ENCODE measurements at regions not wholly inside any gene's neighbourhood (a gene's known extent, or its start where the extent isn't known, plus 50 kb on each side); places are given as distances from the start of the nearest gene placed in this dataset.

GRCh38 chr16:51763072-51763661 is 612.1 kb upstream of the SALL1 start:
- Histone ChIP-seq H3K27ac (ENCODE audit: low read depth, low read length) (no peak overlapping the region), H3K9me3 (ENCODE audit: control insufficient read depth in 1 of 2, low read length in 2 of 2) (no peaks in the 10 kb centered on the region), H3K36me3 (ENCODE audit: insufficient read depth, low read length) (no peaks in the 10 kb centered on the region), H3K4me3 (ENCODE audit: low read length in 2 of 2) (no peak overlapping the region), H3K4me1 (ENCODE audit: insufficient read depth, low read length) (no peaks in the 10 kb centered on the region), H3K27me3 (ENCODE audit: insufficient read depth, low read length) (no peaks in the 10 kb centered on the region)
- H3K4me1 Mint-ChIP-seq: peaks cover 0 to 2% (median 0%) of the 10 kb centered on the region in 4 donors
- no peak overlapping the region for H3K27ac Mint-ChIP-seq
- intact Hi-C loops (cut with micrococcal nuclease): no loop called here
- ChIA-PET POLR2A (ENCODE audit: partially characterized antibody) (no interaction called here), CTCF (ENCODE audit: partially characterized antibody) (no interaction called here)
- peaks cover 0 to 13% (median 2%) of the 10 kb centered on the region in 8 donors for H3K9me3 Mint-ChIP-seq
- DNase-seq: no peak
- H3K27me3 Mint-ChIP-seq: no peaks in the 10 kb centered on the region
- no peak overlapping the region for H3K4me3 Mint-ChIP-seq
- no peaks in the 10 kb centered on the region for H3K36me3 Mint-ChIP-seq

GRCh38 chr16:51762081-51762996 is 611.3 kb upstream of the SALL1 start:
- Mint-ChIP-seq H3K36me3 (no peaks in the 10 kb centered on the region), H3K27me3 (no peaks in the 10 kb centered on the region), H3K4me1 (peaks cover 0 to 2% (median 0%) of the 10 kb centered on the region in 4 donors), H3K4me3 (no peak overlapping the region), H3K27ac (no peak overlapping the region), H3K9me3 (peaks cover 0 to 13% (median 2%) of the 10 kb centered on the region in 8 donors)
- Histone ChIP-seq H3K36me3 (ENCODE audit: insufficient read depth, low read length) (no peaks in the 10 kb centered on the region), H3K27me3 (ENCODE audit: insufficient read depth, low read length) (no peaks in the 10 kb centered on the region), H3K4me1 (ENCODE audit: insufficient read depth, low read length) (no peaks in the 10 kb centered on the region), H3K4me3 (ENCODE audit: low read length in 2 of 2) (no peak overlapping the region), H3K27ac (ENCODE audit: low read depth, low read length) (no peak overlapping the region), H3K9me3 (ENCODE audit: control insufficient read depth in 1 of 2, low read length in 2 of 2) (no peaks in the 10 kb centered on the region)
- CTCF ChIA-PET (ENCODE audit: partially characterized antibody): no interaction called here
- DNase-seq: no peak
- POLR2A ChIA-PET (ENCODE audit: partially characterized antibody): no interaction called here
- intact Hi-C loops (cut with micrococcal nuclease): no loop called here

- H3K36me3 ChIP-seq (ENCODE audit: insufficient read depth, low read length): no peaks in the 10 kb centered on the region
- intact Hi-C loops (cut with micrococcal nuclease): no loop called here
- no peaks in the 10 kb centered on the region for H3K36me3 Mint-ChIP-seq
- H3K4me1 ChIP-seq (ENCODE audit: insufficient read depth, low read length): no peaks in the 10 kb centered on the region
- ChIA-PET POLR2A (ENCODE audit: partially characterized antibody) (no interaction called here), CTCF (ENCODE audit: partially characterized antibody) (no interaction called here)
- no peaks in the 10 kb centered on the region for H3K27me3 ChIP-seq (ENCODE audit: insufficient read depth, low read length)
- no peak overlapping the region for H3K27ac Mint-ChIP-seq
- H3K4me1 Mint-ChIP-seq: peaks cover 0 to 2% (median 0%) of the 10 kb centered on the region in 4 donors
- no peaks in the 10 kb centered on the region for H3K27me3 Mint-ChIP-seq
- no peak overlapping the region for H3K4me3 Mint-ChIP-seq
- H3K4me3 ChIP-seq (ENCODE audit: low read length in 2 of 2): no peak overlapping the region
- no peak for DNase-seq
- H3K27ac ChIP-seq (ENCODE audit: low read depth, low read length): no peak overlapping the region
- H3K9me3 Mint-ChIP-seq: peaks cover 0 to 6% (median under 1%) of the 10 kb centered on the region in 8 donors
- no peaks in the 10 kb centered on the region for H3K9me3 ChIP-seq (ENCODE audit: control insufficient read depth in 1 of 2, low read length in 2 of 2)
Observed at GRCh38 chr16:51761001-51761400, 609.9 kb upstream of the SALL1 start.

GRCh38 chr16:51759999-51760398 is 608.9 kb upstream of the SALL1 start:
- Mint-ChIP-seq H3K27ac (no peak overlapping the region), H3K4me1 (peaks cover 0 to 2% (median 0%) of the 10 kb centered on the region in 4 donors), H3K4me3 (no peak overlapping the region), H3K36me3 (no peaks in the 10 kb centered on the region), H3K9me3 (peaks cover 0 to 3% (median 0%) of the 10 kb centered on the region in 8 donors), H3K27me3 (no peaks in the 10 kb centered on the region)
- Histone ChIP-seq H3K27me3 (ENCODE audit: insufficient read depth, low read length) (no peaks in the 10 kb centered on the region), H3K4me3 (ENCODE audit: low read length in 2 of 2) (no peak overlapping the region), H3K9me3 (ENCODE audit: control insufficient read depth in 1 of 2, low read length in 2 of 2) (no peaks in the 10 kb centered on the region), H3K27ac (ENCODE audit: low read depth, low read length) (no peak overlapping the region), H3K4me1 (ENCODE audit: insufficient read depth, low read length) (no peaks in the 10 kb centered on the region), H3K36me3 (ENCODE audit: insufficient read depth, low read length) (no peaks in the 10 kb centered on the region)
- CTCF ChIA-PET (ENCODE audit: partially characterized antibody): no interaction called here
- DNase-seq: no peak
- POLR2A ChIA-PET (ENCODE audit: partially characterized antibody): no interaction called here
- intact Hi-C loops (cut with micrococcal nuclease): no loop called here

- H3K27me3 ChIP-seq (ENCODE audit: insufficient read depth, low read length): no peaks in the 10 kb centered on the region
- no peak overlapping the region for H3K4me3 Mint-ChIP-seq
- no peak overlapping the region for H3K27ac ChIP-seq (ENCODE audit: low read depth, low read length)
- H3K9me3 Mint-ChIP-seq: peaks cover 0 to 3% (median under 1%) of the 10 kb centered on the region in 8 donors
- intact Hi-C loops (cut with micrococcal nuclease): no loop called here
- CTCF ChIA-PET (ENCODE audit: partially characterized antibody): no interaction called here
- no peak overlapping the region for H3K4me3 ChIP-seq (ENCODE audit: low read length in 2 of 2)
- H3K4me1 ChIP-seq (ENCODE audit: insufficient read depth, low read length): no peaks in the 10 kb centered on the region
- H3K9me3 ChIP-seq (ENCODE audit: control insufficient read depth in 1 of 2, low read length in 2 of 2): no peaks in the 10 kb centered on the region
- POLR2A ChIA-PET (ENCODE audit: partially characterized antibody): no interaction called here
- H3K27me3 Mint-ChIP-seq: no peaks in the 10 kb centered on the region
- no peak overlapping the region for H3K27ac Mint-ChIP-seq
- no peaks in the 10 kb centered on the region for H3K36me3 Mint-ChIP-seq
- no peak for DNase-seq
- H3K4me1 Mint-ChIP-seq: peaks cover 0 to 2% (median 0%) of the 10 kb centered on the region in 4 donors
- no peaks in the 10 kb centered on the region for H3K36me3 ChIP-seq (ENCODE audit: insufficient read depth, low read length)
Observed at GRCh38 chr16:51759329-51759728, 608.3 kb upstream of the SALL1 start.

GRCh38 chr16:51757921-51758479 is 606.9 kb upstream of the SALL1 start:
- Mint-ChIP-seq H3K4me3 (no peak overlapping the region), H3K27ac (no peak overlapping the region), H3K27me3 (no peaks in the 10 kb centered on the region), H3K9me3 (peaks cover 0 to 8% (median under 1%) of the 10 kb centered on the region in 8 donors), H3K4me1 (peaks cover 0 to under 1% (median 0%) of the 10 kb centered on the region in 4 donors), H3K36me3 (no peaks in the 10 kb centered on the region)
- ChIA-PET POLR2A (ENCODE audit: partially characterized antibody) (no interaction called here), CTCF (ENCODE audit: partially characterized antibody) (no interaction called here)
- no peak for DNase-seq
- no peaks in the 10 kb centered on the region for H3K27me3 ChIP-seq (ENCODE audit: insufficient read depth, low read length)
- no peak overlapping the region for H3K4me3 ChIP-seq (ENCODE audit: low read length in 2 of 2)
- H3K27ac ChIP-seq (ENCODE audit: low read depth, low read length): no peak overlapping the region
- no peaks in the 10 kb centered on the region for H3K9me3 ChIP-seq (ENCODE audit: control insufficient read depth in 1 of 2, low read length in 2 of 2)
- H3K36me3 ChIP-seq (ENCODE audit: insufficient read depth, low read length): no peaks in the 10 kb centered on the region
- intact Hi-C loops (cut with micrococcal nuclease): no loop called here
- no peaks in the 10 kb centered on the region for H3K4me1 ChIP-seq (ENCODE audit: insufficient read depth, low read length)

GRCh38 chr16:51757505-51757904 is 606.4 kb upstream of the SALL1 start:
- no peak overlapping the region for H3K4me3 Mint-ChIP-seq
- no peak overlapping the region for H3K4me3 ChIP-seq (ENCODE audit: low read length in 2 of 2)
- H3K27me3 Mint-ChIP-seq: no peaks in the 10 kb centered on the region
- ChIA-PET CTCF (ENCODE audit: partially characterized antibody) (no interaction called here), POLR2A (ENCODE audit: partially characterized antibody) (no interaction called here)
- no peak overlapping the region for H3K27ac ChIP-seq (ENCODE audit: low read depth, low read length)
- peaks cover 0 to 8% (median 2%) of the 10 kb centered on the region in 8 donors for H3K9me3 Mint-ChIP-seq
- no peaks in the 10 kb centered on the region for H3K4me1 ChIP-seq (ENCODE audit: insufficient read depth, low read length)
- intact Hi-C loops (cut with micrococcal nuclease): no loop called here
- no peaks in the 10 kb centered on the region for H3K36me3 Mint-ChIP-seq
- no peaks in the 10 kb centered on the region for H3K27me3 ChIP-seq (ENCODE audit: insufficient read depth, low read length)
- no peaks in the 10 kb centered on the region for H3K9me3 ChIP-seq (ENCODE audit: control insufficient read depth in 1 of 2, low read length in 2 of 2)
- H3K27ac Mint-ChIP-seq: no peak overlapping the region
- H3K4me1 Mint-ChIP-seq: no peaks in the 10 kb centered on the region
- no peaks in the 10 kb centered on the region for H3K36me3 ChIP-seq (ENCODE audit: insufficient read depth, low read length)
- no peak for DNase-seq

Measured in CD4-positive, alpha-beta memory T cell (primary cell).